ENCODE measurements at regions not wholly inside any gene's neighbourhood (a gene's known extent, or its start where the extent isn't known, plus 50 kb on each side); places are given as distances from the start of the nearest gene placed in this dataset.

DNA sequence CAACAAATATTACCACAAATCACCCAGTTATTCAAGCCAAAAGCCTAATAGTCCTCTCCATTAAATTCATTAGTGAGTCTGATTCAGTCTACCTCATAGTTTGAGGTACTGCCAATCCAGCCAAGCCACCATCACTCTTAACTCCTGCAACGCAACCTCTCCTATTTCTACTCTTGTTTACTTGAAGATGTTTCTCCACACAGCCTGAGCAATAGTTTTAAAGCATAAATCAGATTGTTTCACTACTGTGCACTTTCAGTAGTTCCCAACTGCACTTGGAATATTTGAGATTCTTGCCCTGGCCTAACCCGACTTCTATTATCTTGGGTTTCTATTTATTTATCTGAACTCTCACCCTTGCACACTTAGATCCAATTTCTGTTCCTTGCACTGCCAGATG lies 85.5 kb downstream of the YIPF5 start:
- TF ChIP-seq POLR2AphosphoS5 (IDR thresholded peaks at IDR 0.05): no peak
- no peak for TF ChIP-seq POLR2A (IDR thresholded peaks at IDR 0.05)
- TF ChIP-seq, protein P1, sequence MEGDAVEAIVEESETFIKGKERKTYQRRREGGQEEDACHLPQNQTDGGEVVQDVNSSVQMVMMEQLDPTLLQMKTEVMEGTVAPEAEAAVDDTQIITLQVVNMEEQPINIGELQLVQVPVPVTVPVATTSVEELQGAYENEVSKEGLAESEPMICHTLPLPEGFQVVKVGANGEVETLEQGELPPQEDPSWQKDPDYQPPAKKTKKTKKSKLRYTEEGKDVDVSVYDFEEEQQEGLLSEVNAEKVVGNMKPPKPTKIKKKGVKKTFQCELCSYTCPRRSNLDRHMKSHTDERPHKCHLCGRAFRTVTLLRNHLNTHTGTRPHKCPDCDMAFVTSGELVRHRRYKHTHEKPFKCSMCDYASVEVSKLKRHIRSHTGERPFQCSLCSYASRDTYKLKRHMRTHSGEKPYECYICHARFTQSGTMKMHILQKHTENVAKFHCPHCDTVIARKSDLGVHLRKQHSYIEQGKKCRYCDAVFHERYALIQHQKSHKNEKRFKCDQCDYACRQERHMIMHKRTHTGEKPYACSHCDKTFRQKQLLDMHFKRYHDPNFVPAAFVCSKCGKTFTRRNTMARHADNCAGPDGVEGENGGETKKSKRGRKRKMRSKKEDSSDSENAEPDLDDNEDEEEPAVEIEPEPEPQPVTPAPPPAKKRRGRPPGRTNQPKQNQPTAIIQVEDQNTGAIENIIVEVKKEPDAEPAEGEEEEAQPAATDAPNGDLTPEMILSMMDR (IDR thresholded peaks at IDR 0.05): no peak
- no peak for TF ChIP-seq EP300 (IDR thresholded peaks at IDR 0.05)

Measured in suprapubic skin (tissue), 4 donors.